IPS-NIHi11 (cell line): ENCODE measurements at regions not wholly inside any gene's neighbourhood (a gene's known extent, or its start where the extent isn't known, plus 50 kb on each side); places are given as distances from the start of the nearest gene placed in this dataset.
"Not testable (repeated sequence)": the region's sequence is repeated elsewhere in the genome, so short reads cannot be mapped to it uniquely, and the experiment has no call there.

Source experiments
- DNase-seq: peaks from one replicate; pipeline ENCODE4 v3.0.0; 2012; ENCODE audit warnings: mixed read lengths, low spot score

DNA sequence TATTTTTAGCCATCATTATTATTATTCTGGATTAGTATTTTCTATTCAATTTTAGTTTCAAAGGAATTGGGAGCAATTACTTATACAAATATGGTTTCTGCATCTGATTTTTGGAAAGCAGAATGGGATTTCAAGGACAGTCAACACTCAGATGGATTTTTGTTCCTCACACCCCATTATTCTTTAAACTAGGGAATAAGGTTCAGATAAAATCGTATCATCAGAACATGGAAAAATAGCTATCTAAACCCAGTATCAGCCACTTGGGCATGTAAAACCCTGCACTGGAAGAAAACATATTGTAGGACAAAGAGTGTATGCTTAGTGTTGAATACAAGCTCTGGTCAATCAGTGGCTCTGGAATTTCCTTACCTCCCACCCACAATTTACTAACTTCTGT lies 452.5 kb downstream of the ZNF516 start:
- DNase-seq, result no peak

DNA sequence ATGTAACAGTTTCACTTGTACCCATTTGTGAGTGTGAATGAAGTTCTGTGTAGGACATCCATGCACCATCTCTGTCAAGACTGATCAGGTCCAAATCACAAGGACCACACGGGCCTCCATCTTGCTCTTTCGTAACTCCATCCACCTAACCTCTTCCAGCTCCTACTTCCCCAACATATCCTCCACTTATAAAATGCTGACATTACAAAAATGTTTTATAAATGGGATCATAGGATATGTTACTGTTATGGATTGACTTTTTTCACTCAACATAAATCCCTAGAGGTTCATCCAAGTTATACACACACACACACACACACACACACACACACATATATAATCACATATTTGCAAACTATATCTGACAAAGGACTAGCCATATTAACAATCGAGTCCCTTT lies 476.8 kb downstream of the ZNF516 start:
- DNase-seq, result no peak

DNA sequence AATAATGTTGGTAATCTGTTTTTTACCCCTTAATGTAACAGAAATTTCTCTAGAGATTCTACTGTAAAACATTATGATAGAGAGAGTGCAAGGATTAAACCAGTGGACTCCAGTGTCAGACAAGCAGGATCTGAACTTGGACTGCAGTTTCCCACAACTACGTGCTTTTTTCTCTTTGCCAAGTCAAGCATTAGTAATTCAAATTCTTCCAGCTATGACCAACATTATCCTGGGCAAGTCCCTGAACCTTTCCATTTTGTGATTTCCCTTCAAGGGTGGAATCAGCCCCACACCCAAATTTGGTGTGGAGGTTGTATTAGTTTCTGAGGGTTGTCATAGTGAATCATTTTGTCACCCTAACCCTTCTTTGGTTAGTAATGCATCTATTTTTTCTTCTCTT lies 482.0 kb downstream of the ZNF516 start:
- DNase-seq, result no peak

DNA sequence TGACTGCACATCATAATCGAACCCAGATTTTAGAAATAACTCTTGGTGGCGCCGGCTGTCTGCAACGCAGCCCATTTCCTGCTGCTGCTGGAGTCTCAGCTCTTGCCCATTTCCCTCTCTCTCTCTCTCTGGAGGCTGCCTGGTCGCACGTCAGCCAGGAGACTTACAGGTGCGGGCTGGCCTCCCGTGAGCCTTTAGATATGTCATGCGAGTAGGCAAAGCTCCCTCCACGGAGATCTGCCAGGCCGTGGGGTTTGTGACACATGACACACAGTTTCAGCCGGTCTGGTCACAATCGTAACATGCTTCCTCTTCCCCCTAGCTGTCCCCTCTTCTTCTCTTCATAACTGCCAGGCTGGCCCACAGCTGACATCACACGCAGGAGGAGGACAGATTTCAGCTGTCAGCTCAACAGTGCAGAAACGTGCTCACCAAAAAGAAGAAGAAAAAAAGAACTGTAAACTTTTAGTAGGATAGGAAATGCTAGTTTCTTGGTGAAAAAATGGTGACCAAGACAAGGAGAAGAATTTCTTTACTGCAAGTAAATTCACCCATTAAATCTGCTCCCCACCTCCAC lies 489.3 kb downstream of the ZNF516 start:
- no peak for DNase-seq

DNA sequence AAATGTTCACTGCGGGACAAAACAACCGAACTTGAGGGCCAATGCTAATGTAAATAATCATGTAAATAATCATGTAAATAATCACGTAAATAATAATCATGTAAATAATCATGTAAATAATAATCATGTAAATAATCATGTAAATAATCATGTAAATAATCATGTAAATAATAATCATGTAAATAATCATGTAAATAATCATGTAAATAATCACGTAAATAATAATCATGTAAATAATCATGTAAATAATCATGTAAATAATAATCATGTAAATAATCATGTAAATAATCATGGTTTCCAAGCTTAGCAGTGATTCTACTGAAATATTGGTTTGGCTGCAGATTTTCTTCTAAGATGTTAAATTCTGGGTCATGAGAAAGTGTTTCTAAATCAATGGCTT lies 507.1 kb downstream of the ZNF516 start:
- DNase-seq, result not testable (repeated sequence)

DNA sequence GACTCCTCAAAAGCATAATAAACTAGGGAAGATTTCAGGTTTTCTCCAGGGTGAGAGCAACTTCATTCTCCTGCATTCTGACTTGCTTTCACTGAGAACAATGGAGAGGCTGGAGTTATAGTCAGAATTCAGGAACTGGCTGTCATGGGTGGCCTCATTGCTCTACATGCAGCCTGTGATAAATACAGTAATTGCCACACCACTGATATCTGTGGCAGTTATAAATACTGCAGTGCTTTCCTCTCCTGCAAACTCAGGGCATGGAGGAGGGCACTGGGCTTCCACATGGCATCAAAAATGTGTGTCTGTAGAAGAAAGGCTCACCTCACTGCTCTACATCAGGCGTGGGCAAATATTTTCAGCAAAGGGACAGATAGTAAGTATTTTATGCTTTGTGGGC lies 510.2 kb downstream of the ZNF516 start:
- no peak for DNase-seq

DNA sequence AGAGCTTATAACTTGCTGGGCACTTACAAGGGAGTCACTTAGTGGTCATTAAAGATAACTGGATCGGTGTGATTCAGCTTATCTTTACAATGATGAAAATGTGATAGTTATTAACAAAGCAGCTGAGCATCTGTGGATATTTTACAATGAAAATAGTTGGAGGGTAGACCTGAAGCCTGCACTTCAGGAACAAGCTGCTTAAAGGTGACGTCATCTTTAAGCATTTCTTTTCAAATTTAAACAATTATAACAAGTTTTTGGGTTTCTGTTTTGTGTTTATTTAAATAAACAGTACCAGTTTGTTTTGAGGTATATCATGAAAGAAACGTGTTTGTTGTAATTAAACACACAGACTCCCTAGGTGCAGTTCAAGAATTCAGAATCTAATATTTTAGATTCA lies 513.9 kb downstream of the ZNF516 start:
- no peak for DNase-seq

DNA sequence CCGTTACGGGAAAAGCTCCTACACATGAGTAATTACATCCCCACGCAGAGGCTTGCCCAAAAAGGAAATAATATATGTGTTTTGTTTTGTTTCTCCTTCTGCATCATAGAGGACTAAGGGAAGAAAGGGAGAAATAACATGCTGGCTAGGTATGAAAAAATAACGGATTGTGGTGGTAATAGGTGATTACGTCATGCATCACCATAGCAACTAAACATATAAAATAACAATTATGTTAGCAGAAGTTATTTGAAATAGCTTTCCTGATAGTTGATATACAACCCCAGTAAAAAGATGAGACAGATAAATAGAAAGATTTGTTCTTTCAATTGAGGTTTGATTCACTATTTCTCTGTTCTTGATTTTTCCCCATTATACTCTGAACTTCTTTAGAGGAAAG lies 518.0 kb downstream of the ZNF516 start:
- DNase-seq, result no peak

DNA sequence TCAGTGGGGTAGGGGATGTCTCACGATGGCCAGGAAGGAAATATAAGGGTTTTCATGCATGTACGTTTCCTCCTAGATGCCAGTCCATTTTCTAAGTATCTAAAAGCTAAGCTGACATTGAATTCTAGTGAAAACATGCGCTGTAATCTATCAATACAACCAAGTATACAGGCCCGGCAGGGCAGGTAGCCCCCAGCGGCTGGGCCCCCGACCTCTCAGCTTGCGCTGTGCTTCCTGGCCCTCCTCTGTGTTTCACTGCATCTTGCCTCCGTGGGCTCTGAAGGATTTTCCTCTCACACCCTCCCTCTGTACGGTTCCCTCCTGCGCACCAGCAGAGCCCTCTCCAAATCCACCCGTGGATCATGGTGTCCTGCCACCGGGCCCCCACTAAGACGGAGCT lies 524.8 kb downstream of the ZNF516 start:
- no peak for DNase-seq

DNA sequence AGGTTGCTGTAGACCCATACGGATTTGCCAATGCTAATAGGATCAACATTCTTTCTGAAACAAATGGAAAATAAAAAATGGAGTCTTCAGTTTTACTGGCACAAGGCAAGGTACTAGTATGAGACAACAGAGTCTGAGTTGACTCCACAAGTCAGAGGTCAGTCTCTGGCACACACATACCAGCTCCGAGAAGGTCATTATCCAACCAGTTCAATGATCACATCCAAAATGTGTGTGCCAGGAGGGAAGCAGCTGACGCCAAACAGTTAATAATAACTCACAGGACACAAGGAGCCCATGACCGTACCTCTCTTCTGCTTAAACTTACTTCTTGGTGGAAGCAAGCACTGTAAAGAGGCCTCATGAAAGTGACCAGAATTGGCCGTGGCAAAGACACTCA lies 528.6 kb downstream of the ZNF516 start:
- no peak for DNase-seq

DNA sequence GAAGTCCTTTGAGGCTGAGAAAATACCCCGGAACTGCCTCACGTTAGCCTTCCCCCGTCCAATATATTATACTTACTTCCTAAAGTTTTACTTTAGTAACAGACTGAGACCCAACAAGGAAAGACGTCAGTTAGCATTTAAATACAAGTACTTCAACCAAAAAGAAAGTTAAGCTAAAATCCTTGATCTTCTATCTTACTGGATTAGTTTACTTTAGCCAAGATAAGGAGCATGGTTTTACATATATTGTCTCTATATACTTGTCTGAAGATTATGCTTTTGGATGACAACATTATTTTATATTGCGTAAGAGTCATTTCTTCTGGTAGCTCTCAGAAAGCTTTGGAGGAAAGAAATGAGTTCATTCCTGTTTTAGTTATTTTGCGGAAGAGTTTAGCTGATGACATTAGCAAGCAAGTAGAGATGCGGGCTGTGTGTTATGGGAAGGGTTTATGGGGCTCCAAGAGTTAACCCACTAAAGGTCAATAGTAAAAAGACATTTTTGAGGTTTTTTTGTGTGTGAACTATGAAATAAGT lies 532.9 kb downstream of the ZNF516 start:
- no peak for DNase-seq

DNA sequence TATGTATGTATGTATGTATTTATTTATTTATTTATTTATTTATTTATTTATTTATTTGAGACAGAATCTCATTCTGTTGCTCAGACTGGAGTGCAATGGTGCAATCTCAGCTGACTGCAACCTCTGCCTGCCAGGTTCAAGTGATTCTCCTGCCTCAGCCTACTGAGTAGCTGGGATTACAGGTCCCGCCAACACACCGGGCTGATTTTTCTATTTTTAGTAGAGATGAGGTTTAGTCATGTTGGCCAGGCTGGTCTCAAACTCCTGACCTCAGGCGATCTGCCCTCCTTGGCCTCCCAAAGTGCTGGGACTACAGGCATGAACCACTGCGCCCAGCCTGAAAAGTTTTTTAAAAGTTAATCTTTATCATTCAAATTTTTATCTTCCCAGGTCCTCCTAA lies 532.9 kb upstream of the SMIM21 start:
- DNase-seq, result not testable (repeated sequence)

DNA sequence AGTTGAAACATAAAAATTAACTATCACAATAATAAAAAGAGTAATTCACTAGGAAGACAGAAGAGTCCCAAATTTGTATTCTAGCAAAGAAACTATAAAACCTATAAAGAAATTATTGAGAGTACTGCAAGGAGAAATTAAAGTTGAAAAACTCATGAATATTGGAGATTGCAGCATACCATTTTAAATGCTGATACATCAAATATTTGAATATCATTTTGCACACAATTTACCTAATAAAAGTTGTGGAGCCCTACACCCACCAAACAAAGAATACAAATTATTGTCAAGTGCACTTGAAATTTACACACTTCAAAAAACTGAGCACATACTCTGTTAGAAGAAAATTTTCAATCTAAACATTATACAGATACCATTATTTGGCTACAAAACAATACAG lies 531.6 kb upstream of the SMIM21 start:
- DNase-seq, result no peak

DNA sequence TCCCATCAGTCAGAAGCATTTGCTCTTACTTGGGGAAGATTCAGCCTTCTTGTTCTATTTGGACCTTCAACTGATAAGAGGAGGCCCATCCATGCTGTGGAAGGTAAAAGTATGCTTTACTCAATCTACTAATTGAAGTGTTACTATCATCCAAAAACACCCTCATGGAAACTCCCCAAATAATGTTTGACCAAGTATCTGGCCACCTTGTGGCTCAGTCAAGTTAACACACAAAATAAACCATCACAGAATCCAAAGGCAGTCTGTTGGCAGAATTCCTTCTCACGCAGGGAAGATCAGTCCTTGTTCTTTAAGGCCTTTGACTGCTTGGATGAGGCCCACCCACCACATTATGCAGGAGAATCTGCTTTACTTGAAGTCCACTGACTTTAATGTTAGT lies 531.2 kb upstream of the SMIM21 start:
- DNase-seq, result no peak

DNA sequence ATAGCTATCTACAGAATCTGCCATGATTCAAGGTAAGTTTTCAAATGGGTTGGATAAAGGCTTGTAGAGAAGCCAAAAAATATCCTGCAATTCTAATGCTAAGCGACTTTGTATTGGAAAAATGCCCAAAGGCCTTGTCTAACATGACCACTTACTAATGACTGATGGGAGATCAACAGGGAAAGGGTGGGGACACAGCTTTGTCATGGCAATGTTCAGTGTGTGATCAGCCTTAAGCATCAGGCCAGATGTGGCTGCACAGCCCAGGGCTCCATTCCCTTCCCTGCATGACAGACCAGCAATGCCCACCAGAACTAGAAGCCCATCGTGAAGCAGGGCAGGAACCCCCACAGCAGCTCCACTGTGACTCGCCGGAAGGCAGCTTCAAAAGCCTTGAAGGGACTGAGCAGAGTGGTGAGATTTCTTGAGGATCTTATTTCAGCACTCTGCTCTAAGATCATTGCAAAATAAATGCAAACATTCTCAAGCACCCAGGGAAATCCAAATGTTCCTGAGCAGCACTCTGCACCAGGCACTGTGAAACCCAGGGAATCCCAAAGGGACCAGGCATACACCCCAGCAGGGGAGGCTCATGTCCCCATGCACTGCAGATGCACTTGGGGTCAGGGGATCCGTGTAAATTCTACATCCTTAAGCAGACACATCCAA lies 517.9 kb upstream of the SMIM21 start:
- no peak for DNase-seq

DNA sequence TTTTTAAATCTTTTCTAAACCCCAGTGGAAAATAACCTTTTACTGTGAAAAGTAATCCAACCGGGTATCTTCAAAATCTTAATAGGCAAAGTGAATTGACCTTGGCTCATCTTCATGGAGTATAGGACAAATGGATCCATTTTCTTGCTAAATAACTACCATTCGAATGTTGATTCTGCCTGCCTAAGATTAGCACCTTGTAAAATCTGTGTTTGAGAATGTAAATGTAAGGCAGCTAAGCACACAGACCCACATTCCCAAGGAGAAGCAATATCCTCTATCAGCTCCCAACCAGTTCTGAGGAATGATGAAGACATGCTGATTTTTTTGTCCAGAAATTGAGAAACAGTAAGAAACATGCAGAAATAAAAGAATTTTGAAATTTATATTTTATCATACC lies 509.8 kb upstream of the SMIM21 start:
- DNase-seq, result peak; percentile 59

DNA sequence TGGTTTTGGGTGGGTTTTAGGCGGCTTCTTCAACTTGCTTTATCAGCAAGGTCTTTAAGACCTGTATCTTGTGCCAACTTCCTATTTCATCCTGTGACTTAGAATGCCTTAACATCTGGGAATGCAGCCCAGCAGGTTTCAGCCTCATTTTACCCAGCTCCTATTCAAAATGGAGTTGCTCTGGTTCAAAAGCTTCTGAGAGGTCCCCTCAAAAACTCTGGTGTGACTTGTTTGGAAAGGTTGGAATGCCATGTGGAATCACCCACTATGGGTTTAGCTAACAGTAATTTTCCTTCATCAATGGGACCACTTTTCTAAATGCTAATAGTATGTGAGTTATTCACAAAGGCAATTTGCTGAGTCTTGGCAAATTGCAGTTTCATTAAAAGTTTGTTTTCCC lies 509.4 kb upstream of the SMIM21 start:
- DNase-seq, result no peak

DNA sequence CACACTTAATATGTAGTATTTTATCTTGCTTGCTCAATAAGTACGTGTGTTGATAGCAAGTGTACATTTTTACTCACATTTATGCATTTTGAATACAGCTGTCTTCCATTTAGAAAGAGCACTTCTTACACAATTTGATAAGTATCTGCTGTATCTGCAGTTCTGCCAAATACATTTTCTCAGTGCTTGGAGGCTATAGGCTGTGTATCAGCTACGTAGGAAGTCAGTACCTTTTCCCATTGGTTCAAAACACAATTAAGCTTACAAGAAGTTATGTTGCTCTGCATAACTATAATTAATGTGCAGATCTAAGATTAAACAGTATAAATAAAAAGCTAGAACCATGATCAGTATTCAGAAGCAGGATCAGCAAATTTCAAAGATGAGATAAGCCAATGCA lies 503.6 kb upstream of the SMIM21 start:
- DNase-seq, result no peak

DNA sequence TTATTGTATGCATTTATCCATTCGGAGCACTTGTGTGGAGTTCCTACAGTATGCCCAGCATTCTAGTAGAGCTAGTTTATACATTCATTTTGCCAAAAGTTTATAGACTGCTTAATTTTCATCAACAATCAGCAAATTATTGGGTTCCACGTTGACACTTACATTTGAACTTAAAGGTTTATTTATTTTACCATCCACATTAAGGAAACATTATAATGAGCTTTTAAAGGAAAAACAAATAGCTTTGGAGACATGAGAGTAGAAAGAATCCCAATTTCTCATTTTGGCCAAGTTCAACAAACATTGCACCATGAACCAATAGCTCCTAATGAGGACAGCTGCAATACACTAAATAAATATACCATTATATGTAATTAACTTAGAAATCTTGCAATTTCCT lies 501.2 kb upstream of the SMIM21 start:
- no peak for DNase-seq

DNA sequence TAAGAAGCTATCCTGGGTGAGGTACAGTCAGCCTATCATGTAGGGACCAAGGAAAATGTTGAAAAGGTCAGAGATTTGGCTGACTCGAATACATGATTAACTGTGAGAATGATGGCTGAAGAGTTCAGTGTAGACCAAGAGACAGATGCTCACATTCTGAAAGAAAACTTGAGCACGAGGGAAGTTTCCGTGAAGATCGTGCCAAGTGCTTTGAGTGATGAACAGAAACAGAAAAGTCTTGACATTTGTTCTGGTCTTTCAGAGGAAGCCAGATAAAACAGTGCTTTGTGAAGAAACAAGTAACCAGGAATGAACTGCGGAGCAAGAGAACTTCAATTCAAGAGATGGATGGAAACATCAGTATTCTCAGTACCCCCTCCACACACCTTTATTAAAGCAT lies 500.3 kb upstream of the SMIM21 start:
- DNase-seq, result no peak

DNA sequence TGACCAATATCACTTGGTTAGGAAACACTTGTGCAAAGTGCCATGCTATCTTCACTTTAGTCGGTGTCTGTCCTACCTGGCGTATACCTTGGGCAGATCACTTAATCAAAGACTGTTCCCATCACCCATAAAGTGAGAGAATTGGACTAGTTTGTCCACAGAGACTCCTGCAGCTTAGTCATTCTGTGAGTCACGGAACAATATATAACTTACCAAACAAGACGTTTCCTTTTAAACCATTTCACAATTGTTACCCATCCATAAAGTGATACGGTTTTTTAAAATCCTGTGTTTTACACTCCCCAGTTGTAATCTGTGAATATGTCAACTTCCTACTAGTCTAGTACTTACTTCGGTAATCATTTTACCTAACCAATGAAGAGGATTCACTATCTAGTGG lies 499.3 kb upstream of the SMIM21 start:
- no peak for DNase-seq

DNA sequence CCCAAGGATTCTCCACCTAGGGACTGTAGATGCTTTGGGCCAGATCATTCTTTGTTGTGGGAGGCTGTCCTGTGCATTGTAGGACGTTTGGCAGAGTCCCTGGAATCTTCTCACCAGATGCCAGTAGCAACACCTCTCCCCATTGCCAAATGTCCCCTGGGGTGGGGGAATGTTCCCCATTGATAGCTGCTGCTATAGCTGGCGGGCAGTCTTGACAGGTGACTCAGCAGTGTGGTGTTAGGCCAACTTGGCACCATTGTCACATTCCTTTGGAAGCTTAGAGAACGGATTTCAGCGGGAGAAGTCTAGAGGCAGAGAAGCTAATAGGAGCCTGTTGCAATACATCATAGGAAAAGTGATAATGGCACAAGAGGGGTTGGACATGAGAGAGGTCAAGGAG lies 495.7 kb upstream of the SMIM21 start:
- DNase-seq, result peak; percentile 66

DNA sequence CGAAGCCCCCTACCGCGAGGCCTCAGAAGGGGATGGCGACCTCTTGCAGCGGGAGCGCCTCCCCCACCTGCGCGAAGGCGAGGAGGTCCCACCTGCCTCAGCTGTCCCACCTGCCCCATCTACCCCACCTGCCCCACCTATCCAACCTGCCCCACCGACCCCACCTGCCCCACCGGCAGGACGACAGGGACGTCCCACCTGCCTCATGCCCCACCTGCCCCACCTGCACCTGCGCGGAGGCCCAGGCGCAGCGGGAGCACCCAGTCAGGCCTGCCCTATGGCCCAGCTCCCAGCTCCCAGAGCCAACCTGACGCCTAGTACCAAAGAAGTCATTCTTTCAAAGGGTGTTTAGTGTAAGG lies 489.1 kb upstream of the SMIM21 start:
- no peak for DNase-seq

DNA sequence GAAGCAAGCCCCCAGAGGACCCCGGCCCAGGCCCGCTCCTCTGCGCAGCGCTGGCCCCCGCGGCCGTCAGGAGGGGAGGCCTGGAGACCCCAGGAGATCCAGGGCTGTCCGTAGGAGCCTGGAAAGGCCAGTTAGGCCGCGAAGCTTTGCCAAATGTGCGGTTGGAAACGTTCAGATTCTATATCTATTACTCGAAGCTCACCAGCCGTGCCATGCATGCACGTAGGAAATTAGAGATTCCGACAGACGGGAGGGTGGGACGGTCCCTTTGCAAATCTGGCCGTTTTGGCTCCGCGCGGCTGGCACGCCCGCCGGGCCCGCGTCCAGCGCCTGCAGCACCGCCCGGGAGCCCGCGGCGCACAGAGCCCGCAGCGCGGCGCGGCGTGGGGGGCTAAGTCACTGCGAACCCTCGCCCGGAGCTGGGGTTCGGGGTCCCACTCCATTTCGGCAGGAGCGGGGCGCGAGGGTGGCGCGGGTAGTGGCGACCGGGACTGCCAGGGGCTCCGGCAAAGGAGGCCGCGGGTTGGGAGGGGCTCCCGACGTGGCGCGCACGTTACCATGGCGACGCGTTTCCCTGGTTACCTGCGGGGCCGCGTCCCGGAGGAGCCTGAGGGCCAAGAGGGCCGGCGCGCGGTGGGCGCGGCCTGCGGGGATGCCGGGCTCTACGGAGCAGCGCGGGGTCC lies 488.6 kb upstream of the SMIM21 start:
- peak; percentile 99 for DNase-seq
